DMS153 treated with DMSO at 0.1 percent for 48 hours (cell line): ENCODE measurements at regions not wholly inside any gene's neighbourhood (a gene's known extent, or its start where the extent isn't known, plus 50 kb on each side); places are given as distances from the start of the nearest gene placed in this dataset.

Source experiments
- DNase-seq: peaks from one replicate; lab custom pipeline; 2025; ENCODE audit not compliant: unreplicated experiment; lab: John Stamatoyannopoulos, UW

DNA sequence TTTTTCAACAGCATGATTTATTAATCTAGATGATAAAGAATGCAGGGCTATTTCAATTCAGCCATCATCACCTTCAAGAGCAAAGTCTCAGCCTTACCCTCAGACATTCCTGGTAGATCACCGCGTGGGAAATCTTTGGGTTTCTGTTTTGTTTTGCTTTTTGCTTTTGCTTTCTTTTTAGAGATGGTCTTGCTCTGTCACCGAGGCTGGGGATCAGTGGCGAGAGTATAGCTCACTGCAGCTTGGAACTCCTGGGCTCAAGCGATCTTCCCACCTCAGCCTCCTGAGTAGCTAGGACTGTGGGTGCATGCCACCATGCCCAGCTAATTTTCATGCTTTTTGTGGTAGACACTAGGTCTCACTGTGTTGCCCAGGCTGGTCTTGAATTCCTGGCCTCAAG, 289.7 kb downstream of the AJAP1 start:
- DNase-seq = no peak

- no peak for DNase-seq
Measured at GRCh38 chr1:4939266-4939665, 284.9 kb downstream of the AJAP1 start.

GRCh38 chr1:4937876-4938534, 283.6 kb downstream of the AJAP1 start:
- DNase-seq = no peak

DNA sequence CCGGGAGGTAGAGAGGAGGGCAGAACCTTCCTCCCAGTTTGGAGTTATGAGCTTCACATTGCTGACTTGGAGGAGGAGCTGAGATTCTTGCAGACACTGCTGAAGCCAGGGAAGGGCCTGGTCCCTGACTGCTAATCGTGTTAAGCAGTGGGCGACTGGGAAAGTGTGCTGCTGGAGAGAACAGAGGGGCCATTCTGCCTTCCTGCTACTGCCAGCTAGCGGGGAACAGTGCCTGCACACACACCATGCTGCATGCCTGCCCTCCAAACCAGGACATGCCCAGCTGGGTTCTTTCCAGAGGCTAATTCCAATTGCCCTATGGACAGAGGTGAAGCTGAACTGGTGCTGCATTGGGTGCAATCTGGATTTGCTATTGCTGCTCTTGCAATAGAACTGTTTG, 281.4 kb downstream of the AJAP1 start:
- DNase-seq = no peak

- no peak for DNase-seq
Measured at GRCh38 chr1:4933232-4933631, 278.8 kb downstream of the AJAP1 start.

GRCh38 chr1:4932311-4933030, 278.1 kb downstream of the AJAP1 start:
- DNase-seq = no peak

GRCh38 chr1:4931486-4931885, 277.1 kb downstream of the AJAP1 start:
- no peak for DNase-seq

DNA sequence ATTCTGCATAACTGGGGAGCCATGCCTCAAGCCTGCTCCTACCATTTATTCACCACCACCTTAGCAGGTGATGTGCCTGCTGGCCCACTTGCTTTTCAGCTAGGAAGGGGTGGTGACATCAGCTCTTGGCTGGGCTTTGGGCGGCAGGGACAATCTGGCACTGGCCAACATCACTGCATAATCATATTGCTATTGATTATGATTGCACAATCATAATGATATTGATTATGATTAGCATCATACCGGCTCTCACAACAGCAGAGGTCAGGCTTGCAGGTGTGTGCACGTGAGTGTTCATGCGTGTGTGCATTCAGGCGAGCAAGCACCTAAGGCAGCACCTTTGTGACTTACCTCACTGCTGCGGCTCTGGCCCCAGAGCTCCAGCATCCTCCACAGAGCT, 273.8 kb downstream of the AJAP1 start:
- no peak for DNase-seq

- DNase-seq = no peak
Measured at GRCh38 chr1:4924356-4924755, 269.9 kb downstream of the AJAP1 start.

DNA sequence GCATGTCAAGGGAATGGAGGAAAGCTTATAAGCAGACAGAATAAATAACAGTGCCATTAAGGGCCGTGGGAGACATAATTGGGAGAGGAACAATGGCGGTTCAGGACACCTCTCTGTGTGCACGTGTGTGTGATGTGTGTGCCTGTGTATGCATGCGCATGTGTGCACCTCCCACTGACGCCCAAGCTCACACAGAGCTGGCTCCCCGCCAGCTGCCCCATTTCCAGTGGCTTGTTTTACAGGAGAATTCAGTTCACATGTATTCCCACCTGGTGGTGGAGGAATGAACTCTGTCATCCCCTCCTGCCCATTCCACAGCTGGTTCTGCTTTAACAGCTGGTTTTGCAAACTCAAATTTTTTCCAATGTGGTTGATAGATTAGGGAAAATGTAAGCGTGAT, 262.2 kb downstream of the AJAP1 start:
- no peak for DNase-seq

DNA sequence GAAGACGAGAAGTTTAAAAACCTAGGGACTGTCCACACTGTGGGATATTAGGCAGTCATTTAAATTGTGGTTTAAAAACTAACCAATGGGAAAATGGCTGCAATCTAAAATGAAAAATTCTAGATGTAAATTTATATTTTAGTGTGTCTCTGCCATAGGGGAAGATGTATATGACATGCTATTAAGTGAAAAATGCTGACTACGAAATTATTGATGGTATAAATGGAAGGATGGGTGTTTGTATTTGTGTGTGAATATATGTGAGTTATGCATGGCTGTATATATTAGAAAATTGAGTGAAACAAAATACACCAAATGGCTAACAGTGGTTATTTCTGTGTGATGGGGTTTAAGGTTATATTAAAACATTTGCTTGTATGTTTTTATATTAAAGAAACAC, 260.7 kb downstream of the AJAP1 start:
- no peak for DNase-seq

GRCh38 chr1:4908486-4908885, 254.1 kb downstream of the AJAP1 start:
- no peak for DNase-seq

DNA sequence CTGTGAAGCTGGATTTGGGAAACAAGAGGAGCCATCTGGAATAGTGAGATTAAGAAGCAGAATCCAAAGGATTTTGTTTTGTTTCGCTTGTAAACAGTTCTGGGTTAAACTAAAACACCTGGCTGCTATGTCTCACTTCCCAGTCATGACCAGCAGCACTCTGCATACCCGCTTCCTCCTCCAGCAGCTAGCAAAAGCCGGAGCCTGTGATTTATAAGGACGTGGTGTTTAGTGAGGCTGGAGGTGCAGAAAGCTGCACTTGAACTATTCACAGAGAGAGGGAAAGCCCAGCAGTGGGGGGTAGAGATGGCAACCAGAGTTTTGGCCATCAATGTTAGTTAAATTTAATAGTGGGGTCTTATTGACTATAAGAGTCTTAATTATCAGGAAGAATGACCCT, 240.2 kb downstream of the AJAP1 start:
- DNase-seq = no peak

DNA sequence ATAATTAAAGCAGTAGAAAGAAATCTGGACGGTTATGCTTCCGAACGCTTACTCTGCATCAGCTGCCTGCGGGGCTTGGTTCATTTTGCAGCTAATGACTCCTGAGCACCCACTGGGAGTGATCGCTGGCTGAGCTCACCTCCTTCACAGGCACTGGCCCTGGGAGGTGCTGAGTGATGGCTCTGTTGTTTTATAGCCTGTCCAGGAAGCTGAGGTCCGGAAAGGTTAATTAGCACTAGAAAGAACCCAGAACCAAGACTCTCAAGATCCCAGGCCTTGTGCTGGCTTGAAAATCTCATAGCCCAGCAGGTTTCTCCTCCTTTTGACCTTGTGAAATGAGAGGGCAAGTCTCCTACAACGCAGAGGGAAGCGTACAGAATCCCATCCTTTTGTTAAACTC, 226.2 kb downstream of the AJAP1 start:
- DNase-seq = no peak

GRCh38 chr1:4877426-4877825, 223.0 kb downstream of the AJAP1 start:
- no peak for DNase-seq

DNA sequence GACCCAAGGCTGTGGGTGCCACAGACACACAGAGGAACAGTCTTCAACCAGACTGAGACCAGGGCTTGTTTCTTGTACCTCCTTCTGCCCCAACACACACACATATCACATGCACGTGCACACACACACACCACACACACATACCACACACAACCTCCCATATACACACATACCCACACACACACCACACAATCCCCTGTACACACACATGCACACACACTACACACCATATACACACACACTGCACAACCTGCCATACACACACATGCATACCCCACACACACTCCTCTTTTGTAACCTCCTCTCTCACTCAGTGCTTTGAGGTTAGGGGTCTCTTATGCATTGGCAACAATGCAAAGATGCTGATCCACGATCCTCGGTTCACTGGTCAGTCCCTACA, 217.0 kb downstream of the AJAP1 start:
- DNase-seq = no peak

GRCh38 chr1:4868521-4868920, 214.1 kb downstream of the AJAP1 start:
- DNase-seq = no peak

DNA sequence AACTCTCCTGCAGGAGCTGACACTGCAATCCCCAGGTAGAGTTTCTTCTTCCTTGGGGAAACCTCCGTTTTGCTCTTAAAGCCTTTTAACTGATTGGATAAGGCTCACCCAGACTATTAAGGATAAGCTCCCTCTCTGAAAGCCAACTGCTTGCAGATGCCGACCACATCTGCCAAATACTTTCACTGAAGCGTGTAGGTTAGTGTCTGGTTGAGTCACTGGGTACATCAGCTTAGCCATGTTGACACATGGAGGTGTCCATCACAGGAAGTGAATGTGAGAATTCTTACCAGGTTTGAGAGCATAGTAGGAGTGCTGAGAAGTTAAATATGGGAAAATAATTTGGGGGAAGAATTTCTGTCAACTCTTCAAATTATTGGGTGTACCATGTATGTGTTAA, 202.0 kb downstream of the AJAP1 start:
- no peak for DNase-seq

DNA sequence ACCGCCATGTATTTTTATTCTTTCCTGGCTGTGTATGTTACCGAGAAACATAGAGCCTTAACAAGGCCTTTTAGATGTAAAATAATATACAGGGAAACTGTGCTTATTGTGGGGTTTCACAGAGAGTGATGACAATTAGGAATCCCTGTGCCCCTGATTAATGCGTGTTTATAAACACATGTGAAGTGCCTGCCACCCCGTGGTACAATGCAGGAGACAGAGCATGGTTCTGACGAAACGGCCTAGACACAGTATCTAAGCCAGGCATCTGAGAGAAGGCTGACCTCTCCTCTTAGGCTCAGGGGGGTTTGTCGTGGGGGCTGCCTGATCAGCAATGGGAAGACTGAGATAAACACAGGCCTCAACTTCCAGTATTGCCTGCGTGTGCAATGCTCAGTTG, 200.0 kb downstream of the AJAP1 start:
- no peak for DNase-seq

- peak; percentile 26 for DNase-seq
Measured at GRCh38 chr1:4853904-4854303, 199.5 kb downstream of the AJAP1 start.

DNA sequence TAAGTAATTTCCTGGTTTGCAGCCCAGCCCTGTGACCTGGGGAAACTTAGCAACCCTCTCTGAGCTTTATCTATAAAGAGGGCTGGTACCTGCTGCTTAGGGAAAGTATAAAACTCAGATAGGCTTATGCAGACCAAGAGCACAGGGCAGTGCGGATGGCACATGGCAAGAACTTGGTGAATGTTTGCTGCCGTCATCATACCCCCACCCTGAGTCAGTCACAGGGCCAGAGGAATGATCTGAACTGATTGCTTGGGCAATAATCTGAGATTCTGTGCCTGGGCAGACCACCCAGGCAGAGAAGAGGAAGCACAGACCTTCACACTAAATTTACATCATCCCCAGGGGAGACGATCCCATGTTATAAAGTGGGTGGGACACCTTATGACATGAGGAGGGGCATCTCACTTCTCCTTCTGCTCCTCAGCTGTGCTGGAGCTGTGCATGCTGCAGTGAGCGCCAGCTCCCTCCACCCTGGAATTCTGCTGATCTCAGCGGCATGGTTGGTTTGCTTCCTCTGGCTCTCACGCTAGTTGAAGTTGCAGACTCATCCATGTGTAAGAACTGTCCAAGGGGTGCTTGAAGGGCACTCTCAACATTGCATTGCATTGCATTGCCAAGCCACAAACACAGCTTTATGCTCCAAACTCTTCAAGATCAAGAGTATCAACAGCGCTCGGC, 197.1 kb downstream of the AJAP1 start:
- DNase-seq = no peak

GRCh38 chr1:4848431-4848830, 194.0 kb downstream of the AJAP1 start:
- DNase-seq = no peak
